ENCODE measurements at regions not wholly inside any gene's neighbourhood (a gene's known extent, or its start where the extent isn't known, plus 50 kb on each side); places are given as distances from the start of the nearest gene placed in this dataset.

GRCh38 chr3:1703169-1703568, 395.5 kb upstream of the CNTN4 start:
- TF ChIP-seq, protein P1, sequence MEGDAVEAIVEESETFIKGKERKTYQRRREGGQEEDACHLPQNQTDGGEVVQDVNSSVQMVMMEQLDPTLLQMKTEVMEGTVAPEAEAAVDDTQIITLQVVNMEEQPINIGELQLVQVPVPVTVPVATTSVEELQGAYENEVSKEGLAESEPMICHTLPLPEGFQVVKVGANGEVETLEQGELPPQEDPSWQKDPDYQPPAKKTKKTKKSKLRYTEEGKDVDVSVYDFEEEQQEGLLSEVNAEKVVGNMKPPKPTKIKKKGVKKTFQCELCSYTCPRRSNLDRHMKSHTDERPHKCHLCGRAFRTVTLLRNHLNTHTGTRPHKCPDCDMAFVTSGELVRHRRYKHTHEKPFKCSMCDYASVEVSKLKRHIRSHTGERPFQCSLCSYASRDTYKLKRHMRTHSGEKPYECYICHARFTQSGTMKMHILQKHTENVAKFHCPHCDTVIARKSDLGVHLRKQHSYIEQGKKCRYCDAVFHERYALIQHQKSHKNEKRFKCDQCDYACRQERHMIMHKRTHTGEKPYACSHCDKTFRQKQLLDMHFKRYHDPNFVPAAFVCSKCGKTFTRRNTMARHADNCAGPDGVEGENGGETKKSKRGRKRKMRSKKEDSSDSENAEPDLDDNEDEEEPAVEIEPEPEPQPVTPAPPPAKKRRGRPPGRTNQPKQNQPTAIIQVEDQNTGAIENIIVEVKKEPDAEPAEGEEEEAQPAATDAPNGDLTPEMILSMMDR (IDR thresholded peaks at IDR 0.05): no peak
- TF ChIP-seq POLR2A (IDR thresholded peaks at IDR 0.05): no peak

All from testis (tissue), 2 donors.